ENCODE measurements at regions not wholly inside any gene's neighbourhood (a gene's known extent, or its start where the extent isn't known, plus 50 kb on each side); places are given as distances from the start of the nearest gene placed in this dataset.

GRCh38 chrX:80206647-80207046 lies 192.1 kb downstream of the TBX22 start:
- Histone ChIP-seq H4K20me1 (ENCODE audit: insufficient read depth, low read length) (no peaks in the 10 kb centered on the region), H2AFZ (ENCODE audit: low read length) (no peak overlapping the region), H3K4me3 (ENCODE audit: low read depth, low read length, poor library complexity, severe bottlenecking) (no peak overlapping the region), H3K4me1 (ENCODE audit: insufficient read depth, low read length, poor library complexity, severe bottlenecking) (no peaks in the 10 kb centered on the region), H3K4me2 (ENCODE audit: low read length) (no peak overlapping the region), H3K27ac (ENCODE audit: low read depth, low read length, poor library complexity, severe bottlenecking) (no peak overlapping the region), H3K36me3 (ENCODE audit: insufficient read depth, low read length) (no peaks in the 10 kb centered on the region), H3K9me3 (ENCODE audit: low read length) (no peaks in the 10 kb centered on the region), H3K9me2 (ENCODE audit: insufficient read depth, low read length) (no peaks in the 10 kb centered on the region), H3K79me2 (ENCODE audit: insufficient read depth, low read depth, low read length) (no peaks in the 10 kb centered on the region)
- intact Hi-C loops (cut with micrococcal nuclease; ENCODE audit: unreplicated experiment): no loop called here
- CTCF ChIA-PET (ENCODE audit: unreplicated experiment): no interaction called here
- DNase-seq (ENCODE audit: low spot score): no peak
- no TSS peak for BruUV-seq (replicated peaks)
- TF ChIP-seq EZH2phosphoT487 (IDR thresholded peaks at IDR 0.05; ENCODE audit: borderline replicate concordance, low read depth, low read length): no peak
- TF ChIP-seq CTCF (conservative IDR thresholded peaks at IDR 0.05; ENCODE audit: low read length): no peak
- POLR2A ChIA-PET: no interaction called here

GRCh38 chrX:80207327-80207726 lies 192.8 kb downstream of the TBX22 start:
- TF ChIP-seq CTCF (conservative IDR thresholded peaks at IDR 0.05; ENCODE audit: low read length): no peak
- no peak for TF ChIP-seq EZH2phosphoT487 (IDR thresholded peaks at IDR 0.05; ENCODE audit: borderline replicate concordance, low read depth, low read length)
- CTCF ChIA-PET (ENCODE audit: unreplicated experiment): no interaction called here

GRCh38 chrX:80216086-80216485 lies 201.5 kb downstream of the TBX22 start:
- H3K36me3 ChIP-seq (ENCODE audit: insufficient read depth, low read length): no peaks in the 10 kb centered on the region
- H3K4me3 ChIP-seq (ENCODE audit: low read depth, low read length, poor library complexity, severe bottlenecking): no peak overlapping the region
- ChIA-PET POLR2A (no interaction called here), CTCF (ENCODE audit: unreplicated experiment) (no interaction called here)
- H4K20me1 ChIP-seq (ENCODE audit: insufficient read depth, low read length): no peaks in the 10 kb centered on the region
- no peak overlapping the region for H3K4me2 ChIP-seq (ENCODE audit: low read length)
- DNase-seq (ENCODE audit: low spot score): no peak
- no peaks in the 10 kb centered on the region for H3K9me2 ChIP-seq (ENCODE audit: insufficient read depth, low read length)
- no peak overlapping the region for H3K27ac ChIP-seq (ENCODE audit: low read depth, low read length, poor library complexity, severe bottlenecking)
- TF ChIP-seq CTCF (conservative IDR thresholded peaks at IDR 0.05; ENCODE audit: low read length) (no peak), EZH2phosphoT487 (IDR thresholded peaks at IDR 0.05; ENCODE audit: borderline replicate concordance, low read depth, low read length) (no peak)
- intact Hi-C loops (cut with micrococcal nuclease; ENCODE audit: unreplicated experiment): no loop called here
- BruUV-seq (replicated peaks): no TSS peak
- no peaks in the 10 kb centered on the region for H3K9me3 ChIP-seq (ENCODE audit: low read length)
- H2AFZ ChIP-seq (ENCODE audit: low read length): no peak overlapping the region
- no peaks in the 10 kb centered on the region for H3K4me1 ChIP-seq (ENCODE audit: insufficient read depth, low read length, poor library complexity, severe bottlenecking)
- H3K79me2 ChIP-seq (ENCODE audit: insufficient read depth, low read depth, low read length): no peaks in the 10 kb centered on the region

More at GRCh38 chrX:80207327-80207726, 192.8 kb downstream of the TBX22 start:
- Histone ChIP-seq H3K9me3 (ENCODE audit: low read length) (no peaks in the 10 kb centered on the region), H3K27ac (ENCODE audit: low read depth, low read length, poor library complexity, severe bottlenecking) (no peak overlapping the region), H3K9me2 (ENCODE audit: insufficient read depth, low read length) (no peaks in the 10 kb centered on the region), H3K4me2 (ENCODE audit: low read length) (no peak overlapping the region), H4K20me1 (ENCODE audit: insufficient read depth, low read length) (no peaks in the 10 kb centered on the region), H3K36me3 (ENCODE audit: insufficient read depth, low read length) (no peaks in the 10 kb centered on the region), H3K4me3 (ENCODE audit: low read depth, low read length, poor library complexity, severe bottlenecking) (no peak overlapping the region), H3K4me1 (ENCODE audit: insufficient read depth, low read length, poor library complexity, severe bottlenecking) (no peaks in the 10 kb centered on the region), H2AFZ (ENCODE audit: low read length) (no peak overlapping the region), H3K79me2 (ENCODE audit: insufficient read depth, low read depth, low read length) (no peaks in the 10 kb centered on the region)
- no peak for DNase-seq (ENCODE audit: low spot score)
- no TSS peak for BruUV-seq (replicated peaks)
- POLR2A ChIA-PET: no interaction called here
- intact Hi-C loops (cut with micrococcal nuclease; ENCODE audit: unreplicated experiment): no loop called here
